AG09309 (cell line): ENCODE measurements at regions not wholly inside any gene's neighbourhood (a gene's known extent, or its start where the extent isn't known, plus 50 kb on each side); places are given as distances from the start of the nearest gene placed in this dataset.

Source experiments
- DNase-seq: peaks from one replicate; pipeline ENCODE4 v3.0.0-alpha.2; 2010; ENCODE audit warnings: low read depth
- H3K4me3 ChIP-seq: 2 replicates; pipeline ENCODE4 v1.5.1; 2011; ENCODE audit warnings: mild to moderate bottlenecking, low read depth, low read length, moderate library complexity; ENCODE audit not compliant: control insufficient read depth
- CTCF ChIP-seq: IDR thresholded peaks from 2 replicates; pipeline ENCODE4 v1.5.1; 2011; ENCODE audit warnings: mild to moderate bottlenecking, low read depth, low read length, inconsistent platforms; ENCODE audit not compliant: insufficient read depth, control insufficient read depth; ENCODE audit errors: missing control alignments

GRCh38 chr3:5568451-5568850, 380.9 kb downstream of the EDEM1 start:
- TF ChIP-seq CTCF, result no peak
- no peak for DNase-seq
- H3K4me3 ChIP-seq, result no peak overlapping the region

DNA sequence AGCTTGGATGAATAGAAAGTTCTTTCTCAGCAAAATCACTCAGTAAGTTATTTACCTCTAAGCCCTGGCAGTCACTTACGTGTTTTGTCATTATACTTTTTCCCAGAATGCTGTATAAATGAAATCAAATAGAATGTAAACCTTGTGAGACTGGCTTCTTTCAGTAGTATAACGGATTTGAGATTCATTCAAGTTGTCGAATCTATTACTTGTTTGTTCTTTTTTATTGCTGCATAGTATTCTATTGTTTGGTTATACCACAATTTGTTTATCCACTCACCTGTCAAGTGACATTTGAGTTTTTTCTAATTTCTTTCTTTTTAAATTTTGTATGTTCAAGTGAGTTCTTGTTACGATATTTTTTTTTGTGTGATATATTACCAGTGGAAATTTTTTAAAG, 381.6 kb downstream of the EDEM1 start:
- no peak for TF ChIP-seq CTCF
- no peak for DNase-seq
- no peak overlapping the region for H3K4me3 ChIP-seq

DNA sequence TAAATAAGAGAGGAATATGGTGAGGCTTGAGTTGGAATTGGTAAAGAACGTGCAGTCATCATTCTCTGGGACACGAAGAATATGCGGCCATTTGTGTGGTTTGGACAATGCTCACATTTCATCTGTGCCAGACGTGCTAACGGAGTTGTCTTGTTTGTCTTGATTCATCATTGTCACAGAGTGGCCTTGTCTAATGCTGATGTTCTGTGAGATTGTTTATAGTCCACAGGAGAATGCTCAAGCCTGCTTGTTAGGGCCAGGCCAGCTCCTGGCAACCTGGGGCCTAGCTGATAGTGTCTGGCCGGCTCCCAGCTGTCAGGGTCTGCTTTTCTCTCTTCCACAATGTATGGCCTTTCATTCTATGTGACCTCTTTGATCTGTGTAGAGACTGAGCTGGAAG, 384.7 kb downstream of the EDEM1 start:
- H3K4me3 ChIP-seq, result no peak overlapping the region
- TF ChIP-seq CTCF, result no peak
- no peak for DNase-seq

GRCh38 chr3:5576277-5577011, 388.9 kb downstream of the EDEM1 start:
- no peak overlapping the region for H3K4me3 ChIP-seq
- DNase-seq, result no peak
- TF ChIP-seq CTCF, result no peak

DNA sequence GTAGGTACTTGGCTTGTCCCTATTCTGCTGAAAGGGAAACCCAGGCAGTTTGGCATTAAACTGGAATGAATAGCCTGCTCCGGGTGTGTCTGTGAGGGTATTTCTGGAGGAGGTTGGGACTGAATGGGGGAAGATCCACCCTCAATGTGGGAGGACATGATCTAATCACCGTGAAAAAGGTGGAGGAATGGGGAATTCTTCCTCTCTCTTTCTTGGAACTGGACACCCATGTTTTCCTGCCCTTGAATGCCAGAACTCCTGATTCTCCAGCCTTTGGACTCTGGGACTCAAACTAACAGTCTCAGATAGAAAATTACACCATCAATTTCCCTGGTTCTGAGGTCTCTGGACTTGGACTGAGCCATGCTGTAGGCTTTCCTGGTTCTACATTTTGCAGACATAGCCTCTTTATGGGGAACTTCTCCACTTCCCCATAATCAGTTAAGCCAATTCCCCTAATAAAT, 391.7 kb downstream of the EDEM1 start:
- TF ChIP-seq CTCF, result no peak
- DNase-seq, result no peak
- no peak overlapping the region for H3K4me3 ChIP-seq

GRCh38 chr3:5579946-5580345, 392.4 kb downstream of the EDEM1 start:
- no peak for DNase-seq
- TF ChIP-seq CTCF, result no peak
- no peak overlapping the region for H3K4me3 ChIP-seq
